ENCODE measurements at regions not wholly inside any gene's neighbourhood (a gene's known extent, or its start where the extent isn't known, plus 50 kb on each side); places are given as distances from the start of the nearest gene placed in this dataset.

DNA sequence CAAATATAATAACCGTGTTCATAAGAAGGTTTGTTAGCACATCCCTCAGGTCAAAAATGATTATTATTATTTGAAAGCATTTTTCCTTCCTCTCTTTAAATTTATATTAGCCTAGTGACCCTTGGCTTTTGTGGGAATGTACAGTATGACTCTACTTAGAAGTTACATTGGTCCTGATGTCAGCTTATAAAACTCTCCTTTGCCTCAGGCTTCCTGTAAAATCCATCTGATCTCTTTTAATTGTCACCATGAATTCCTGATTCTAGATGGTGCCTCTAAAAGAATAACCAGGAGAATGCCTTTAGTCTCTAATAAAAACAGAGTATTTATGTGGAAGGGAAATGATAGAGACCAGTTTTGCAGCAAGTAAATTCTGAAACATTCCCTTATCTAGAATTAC is 1134.4 kb downstream of the XPNPEP1 start:
- H3K27me3 Mint-ChIP-seq = no peaks in the 10 kb centered on the region
- no peak overlapping the region for H3K4me3 Mint-ChIP-seq
- no peak for DNase-seq
- ATAC-seq = no peak
- CTCF ChIA-PET = no interaction called here
- no peak overlapping the region for H3K27ac Mint-ChIP-seq
- H3K4me1 Mint-ChIP-seq = peaks cover 3% of the 10 kb centered on the region
- H3K9me3 Mint-ChIP-seq (ENCODE audit: low read depth) = peaks cover 3% of the 10 kb centered on the region
- no peaks in the 10 kb centered on the region for H3K36me3 Mint-ChIP-seq

- CTCF ChIA-PET = no interaction called here
- H3K36me3 Mint-ChIP-seq = no peaks in the 10 kb centered on the region
- ATAC-seq = no peak
These were observed 1135.4 kb downstream of the XPNPEP1 start for GRCh38 chr10:108787932-108788331.

GRCh38 chr10:108785011-108785410 is 1138.3 kb downstream of the XPNPEP1 start:
- CTCF ChIA-PET = no interaction called here

More at GRCh38 chr10:108787932-108788331, 1135.4 kb downstream of the XPNPEP1 start:
- Mint-ChIP-seq H3K4me3 (no peak overlapping the region), H3K4me1 (peaks cover 3% of the 10 kb centered on the region), H3K9me3 (ENCODE audit: low read depth) (peaks cover 2% of the 10 kb centered on the region), H3K27me3 (no peaks in the 10 kb centered on the region), H3K27ac (no peak overlapping the region)
- DNase-seq = no peak

GRCh38 chr10:108784534-108784933 is 1138.8 kb downstream of the XPNPEP1 start:
- H3K4me3 Mint-ChIP-seq = no peak overlapping the region
- CTCF ChIA-PET = no interaction called here
- peaks cover 2% of the 10 kb centered on the region for H3K9me3 Mint-ChIP-seq (ENCODE audit: low read depth)
- no peaks in the 10 kb centered on the region for H3K27me3 Mint-ChIP-seq
- no peaks in the 10 kb centered on the region for H3K36me3 Mint-ChIP-seq
- H3K27ac Mint-ChIP-seq = no peak overlapping the region
- H3K4me1 Mint-ChIP-seq = no peaks in the 10 kb centered on the region
- DNase-seq (no peak), ATAC-seq (no peak)

More at GRCh38 chr10:108785011-108785410, 1138.3 kb downstream of the XPNPEP1 start:
- Mint-ChIP-seq H3K27ac (no peak overlapping the region), H3K27me3 (no peaks in the 10 kb centered on the region), H3K4me1 (peaks cover 3% of the 10 kb centered on the region), H3K4me3 (no peak overlapping the region), H3K36me3 (no peaks in the 10 kb centered on the region), H3K9me3 (ENCODE audit: low read depth) (peaks cover 2% of the 10 kb centered on the region)
- no peak for ATAC-seq
- no peak for DNase-seq

DNA sequence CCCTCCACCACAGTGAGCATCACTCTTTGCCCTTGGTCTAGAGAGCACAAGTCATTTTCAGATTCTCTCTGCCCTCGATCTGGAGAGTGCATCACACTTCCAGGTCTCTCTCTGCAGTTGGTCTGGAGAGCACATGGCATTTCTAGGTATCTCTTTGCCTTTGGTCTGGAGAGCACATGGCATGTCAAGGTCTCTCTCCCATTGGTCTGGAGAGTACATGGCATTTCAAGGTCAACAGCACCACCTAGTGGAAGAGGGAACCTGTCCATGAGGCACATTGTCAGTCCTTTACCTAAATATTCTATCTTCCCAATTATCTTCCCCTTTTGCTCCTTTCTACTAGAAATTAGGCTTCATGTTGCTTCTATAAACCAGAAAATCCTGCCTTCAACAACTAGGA is 1139.4 kb downstream of the XPNPEP1 start:
- Mint-ChIP-seq H3K4me1 (no peaks in the 10 kb centered on the region), H3K9me3 (ENCODE audit: low read depth) (peaks cover 2% of the 10 kb centered on the region), H3K4me3 (no peak overlapping the region), H3K27me3 (no peaks in the 10 kb centered on the region), H3K36me3 (no peaks in the 10 kb centered on the region), H3K27ac (no peak overlapping the region)
- DNase-seq (no peak), ATAC-seq (no peak)
- CTCF ChIA-PET = no interaction called here

- Mint-ChIP-seq H3K27ac (no peak overlapping the region), H3K4me3 (no peak overlapping the region), H3K4me1 (no peaks in the 10 kb centered on the region), H3K9me3 (ENCODE audit: low read depth) (peaks cover 2% of the 10 kb centered on the region), H3K36me3 (no peaks in the 10 kb centered on the region), H3K27me3 (no peaks in the 10 kb centered on the region)
- DNase-seq = no peak
- ATAC-seq = no peak
- CTCF ChIA-PET = no interaction called here
These were observed 1140.9 kb downstream of the XPNPEP1 start for GRCh38 chr10:108782411-108782810.

DNA sequence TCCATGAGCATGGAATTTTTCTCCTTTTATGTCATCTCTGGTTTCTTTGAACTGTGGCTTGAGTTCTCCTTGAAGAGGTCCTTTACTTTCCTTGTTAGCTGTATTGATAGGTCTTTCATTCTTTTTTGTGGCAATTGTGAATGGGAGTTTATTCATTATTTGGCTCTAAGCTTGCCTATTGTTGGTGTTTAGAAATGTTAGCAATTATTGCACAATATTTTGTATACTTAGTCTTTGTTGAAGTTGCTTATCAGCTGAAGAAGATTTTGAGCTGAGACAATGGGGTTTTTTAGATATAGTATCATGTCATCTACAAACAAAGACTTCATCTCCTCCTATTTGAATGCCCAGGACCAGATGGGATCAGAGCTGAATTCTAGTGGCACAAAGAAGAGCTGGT is 1143.8 kb downstream of the XPNPEP1 start:
- DNase-seq (no peak), ATAC-seq (no peak)
- H3K27ac Mint-ChIP-seq = no peak overlapping the region
- no peaks in the 10 kb centered on the region for H3K36me3 Mint-ChIP-seq
- peaks cover 2% of the 10 kb centered on the region for H3K9me3 Mint-ChIP-seq (ENCODE audit: low read depth)
- H3K4me3 Mint-ChIP-seq = no peak overlapping the region
- H3K4me1 Mint-ChIP-seq = no peaks in the 10 kb centered on the region
- H3K27me3 Mint-ChIP-seq = no peaks in the 10 kb centered on the region
- CTCF ChIA-PET = no interaction called here

- H3K4me3 Mint-ChIP-seq = no peak overlapping the region
- no peak overlapping the region for H3K27ac Mint-ChIP-seq
- H3K9me3 Mint-ChIP-seq (ENCODE audit: low read depth) = no peaks in the 10 kb centered on the region
- H3K36me3 Mint-ChIP-seq = no peaks in the 10 kb centered on the region
- H3K4me1 Mint-ChIP-seq = no peaks in the 10 kb centered on the region
- H3K27me3 Mint-ChIP-seq = no peaks in the 10 kb centered on the region
- no peak for DNase-seq
- no peak for ATAC-seq
- CTCF ChIA-PET = no interaction called here
These were observed 1147.3 kb downstream of the XPNPEP1 start for GRCh38 chr10:108775911-108776475.

DNA sequence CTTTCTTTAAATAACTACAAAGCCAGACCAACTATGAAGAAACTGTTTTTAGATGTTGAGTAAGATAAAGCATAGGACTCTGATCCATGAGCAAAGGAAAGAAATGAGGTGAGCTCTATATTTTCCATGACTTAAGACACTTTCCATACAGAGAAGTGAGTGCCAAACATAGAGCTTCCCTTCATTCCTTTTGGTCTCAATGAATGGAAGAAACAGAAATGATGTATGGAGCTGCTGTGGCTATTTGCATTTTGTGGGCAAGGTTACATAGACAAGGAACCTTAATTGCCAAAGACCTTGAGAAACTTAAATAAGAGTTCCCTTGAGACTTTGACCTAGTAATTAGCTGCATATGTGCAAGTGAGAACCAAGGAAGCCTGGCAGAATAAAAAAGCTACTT is 1152.2 kb downstream of the XPNPEP1 start:
- H3K36me3 Mint-ChIP-seq = no peaks in the 10 kb centered on the region
- CTCF ChIA-PET = no interaction called here
- peaks cover 2% of the 10 kb centered on the region for H3K9me3 Mint-ChIP-seq (ENCODE audit: low read depth)
- no peaks in the 10 kb centered on the region for H3K4me1 Mint-ChIP-seq
- H3K4me3 Mint-ChIP-seq = no peak overlapping the region
- ATAC-seq (no peak), DNase-seq (no peak)
- H3K27ac Mint-ChIP-seq = no peak overlapping the region
- H3K27me3 Mint-ChIP-seq = no peaks in the 10 kb centered on the region

- CTCF ChIA-PET = no interaction called here
- no peak for ATAC-seq
- H3K9me3 Mint-ChIP-seq (ENCODE audit: low read depth) = peaks cover 4% of the 10 kb centered on the region
These were observed 1157.5 kb downstream of the XPNPEP1 start for GRCh38 chr10:108765794-108766193.

GRCh38 chr10:108757946-108758345 is 1165.4 kb downstream of the XPNPEP1 start:
- no peak overlapping the region for H3K27ac Mint-ChIP-seq
- DNase-seq (no peak), ATAC-seq (no peak)
- H3K9me3 Mint-ChIP-seq (ENCODE audit: low read depth) = no peaks in the 10 kb centered on the region
- no peaks in the 10 kb centered on the region for H3K27me3 Mint-ChIP-seq
- CTCF ChIA-PET = no interaction called here
- no peaks in the 10 kb centered on the region for H3K36me3 Mint-ChIP-seq
- H3K4me1 Mint-ChIP-seq = no peaks in the 10 kb centered on the region
- no peak overlapping the region for H3K4me3 Mint-ChIP-seq

More at GRCh38 chr10:108765794-108766193, 1157.5 kb downstream of the XPNPEP1 start:
- no peaks in the 10 kb centered on the region for H3K36me3 Mint-ChIP-seq
- no peak for DNase-seq
- H3K4me3 Mint-ChIP-seq = no peak overlapping the region
- no peaks in the 10 kb centered on the region for H3K4me1 Mint-ChIP-seq
- H3K27me3 Mint-ChIP-seq = no peaks in the 10 kb centered on the region
- no peak overlapping the region for H3K27ac Mint-ChIP-seq

- Mint-ChIP-seq H3K36me3 (no peaks in the 10 kb centered on the region), H3K4me3 (no peak overlapping the region), H3K27ac (no peak overlapping the region), H3K27me3 (no peaks in the 10 kb centered on the region), H3K9me3 (ENCODE audit: low read depth) (no peaks in the 10 kb centered on the region), H3K4me1 (no peaks in the 10 kb centered on the region)
- ATAC-seq (no peak), DNase-seq (no peak)
- CTCF ChIA-PET = no interaction called here
These were observed 1167.7 kb downstream of the XPNPEP1 start for GRCh38 chr10:108755646-108756045.

DNA sequence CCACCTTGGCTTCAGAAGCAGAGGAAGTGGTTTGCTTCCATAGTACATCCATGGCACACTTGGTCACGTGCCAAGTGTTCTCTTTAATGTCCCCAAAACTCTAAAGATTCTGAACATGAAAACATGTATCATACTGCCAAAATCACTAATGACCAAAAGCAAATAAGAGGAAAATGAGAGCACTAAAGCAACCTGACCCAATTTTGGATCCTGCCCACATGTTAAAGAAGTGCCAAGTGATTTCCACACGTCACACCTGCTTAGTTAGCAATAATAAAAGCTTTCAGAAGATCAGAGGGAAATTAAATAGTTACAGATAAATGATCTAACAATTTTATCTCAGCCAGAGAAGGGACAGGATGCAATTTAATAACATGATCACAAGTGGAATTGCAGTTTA is 1170.0 kb downstream of the XPNPEP1 start:
- DNase-seq (no peak), ATAC-seq (no peak)
- Mint-ChIP-seq H3K27ac (no peak overlapping the region), H3K36me3 (no peaks in the 10 kb centered on the region), H3K4me1 (no peaks in the 10 kb centered on the region), H3K9me3 (ENCODE audit: low read depth) (no peaks in the 10 kb centered on the region), H3K27me3 (no peaks in the 10 kb centered on the region), H3K4me3 (no peak overlapping the region)
- CTCF ChIA-PET = no interaction called here

DNA sequence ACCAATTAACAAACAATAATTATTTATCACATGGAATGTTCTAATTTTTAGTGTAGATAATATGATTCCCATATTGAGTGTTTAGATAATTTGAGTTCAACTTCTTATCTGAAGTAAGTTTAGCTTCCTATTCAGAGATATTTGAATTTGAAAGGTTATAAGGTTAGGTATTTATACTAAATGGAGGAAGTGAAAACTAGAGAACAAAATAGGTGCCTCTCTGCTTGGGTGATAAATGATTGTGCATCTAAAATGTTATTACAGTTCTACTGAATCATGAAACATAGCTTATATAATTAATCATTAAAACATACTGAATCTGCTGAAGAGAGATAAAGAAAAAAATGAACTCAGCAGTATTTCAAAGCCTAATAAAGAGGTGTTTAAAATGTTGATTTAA is 1174.3 kb downstream of the XPNPEP1 start:
- no peaks in the 10 kb centered on the region for H3K4me1 Mint-ChIP-seq
- no peaks in the 10 kb centered on the region for H3K27me3 Mint-ChIP-seq
- no peak overlapping the region for H3K27ac Mint-ChIP-seq
- no peaks in the 10 kb centered on the region for H3K36me3 Mint-ChIP-seq
- CTCF ChIA-PET = no interaction called here
- ATAC-seq (no peak), DNase-seq (no peak)
- no peak overlapping the region for H3K4me3 Mint-ChIP-seq
- no peaks in the 10 kb centered on the region for H3K9me3 Mint-ChIP-seq (ENCODE audit: low read depth)

- H3K36me3 Mint-ChIP-seq = no peaks in the 10 kb centered on the region
- CTCF ChIA-PET = no interaction called here
- H3K9me3 Mint-ChIP-seq (ENCODE audit: low read depth) = peaks cover 15% of the 10 kb centered on the region
- no peak overlapping the region for H3K4me3 Mint-ChIP-seq
- no peak overlapping the region for H3K27ac Mint-ChIP-seq
- ATAC-seq (no peak), DNase-seq (no peak)
- H3K27me3 Mint-ChIP-seq = no peaks in the 10 kb centered on the region
- H3K4me1 Mint-ChIP-seq = no peaks in the 10 kb centered on the region
These were observed 1187.2 kb downstream of the XPNPEP1 start for GRCh38 chr10:108736111-108736510.

All from activated CD8-positive, alpha-beta memory T cell treated with anti-CD3 and anti-CD28 coated beads, Interleukin-2, amount 10 ng/mL, durations not matched to agents 7 days and 5 days (primary cell).